Transverse colon (tissue), 4 donors: ENCODE measurements at regions not wholly inside any gene's neighbourhood (a gene's known extent, or its start where the extent isn't known, plus 50 kb on each side); places are given as distances from the start of the nearest gene placed in this dataset.

Source experiments
- DNase-seq: peaks from one replicate; pipeline ENCODE4 v3.0.0-alpha.2; 2019
- H3K27ac ChIP-seq, 4 donors: fragments of 200-600 bp; sonication (generic); 2 replicates each; pipeline ENCODE4 v1.5.1; 2016 to 2018; ENCODE audit warnings: inconsistent platforms in 4 of 4
- H3K27me3 ChIP-seq: fragments of 200-600 bp; sonication (generic); 2 replicates; pipeline ENCODE4 v1.5.1; 2017; ENCODE audit warnings: inconsistent platforms
- H3K36me3 ChIP-seq, 4 donors: fragments of 200-600 bp; sonication (generic); 2 replicates each; pipeline ENCODE4 v1.5.1; 2017 to 2019; ENCODE audit warnings: inconsistent platforms in 4 of 4
- H3K4me1 ChIP-seq, 4 donors: fragments of 200-600 bp; sonication (generic); 2 replicates each; pipeline ENCODE4 v1.5.1; 2017 to 2020; ENCODE audit warnings: inconsistent platforms in 4 of 4
- H3K4me3 ChIP-seq, 4 donors: fragments of 200-600 bp; sonication (generic); 1 replicate in 1 of 4; 2 replicates in 3 of 4; pipeline versions ENCODE4 v1.5.1 to v1.6.1; 2017 to 2019; ENCODE audit warnings: inconsistent platforms in 4 of 4
- H3K9me3 ChIP-seq, 2 donors: fragments of 200-600 bp; sonication (generic); 2 replicates each; pipeline ENCODE4 v1.5.1; 2017 to 2019; ENCODE audit warnings: inconsistent platforms in 2 of 2
- EP300 ChIP-seq: sonication (generic); formaldehyde crosslinking; IDR thresholded peaks from one replicate; pipeline ENCODE4 v1.6.1; 2017; ENCODE audit warnings: antibody characterized with exemption, low read depth
- POLR2A ChIP-seq: fragments of 450-650 bp; IDR thresholded peaks from one replicate; pipeline ENCODE4 v1.6.1; 2016; ENCODE audit warnings: antibody characterized with exemption, mild to moderate bottlenecking, moderate library complexity
- POLR2AphosphoS5 ChIP-seq, 3 donors: sonication (generic); formaldehyde crosslinking; IDR thresholded peaks; one replicate each; pipeline ENCODE4 v1.6.1; 2016; ENCODE audit warnings: antibody characterized with exemption in 3 of 3
- WGBS, 2 donors: methylation state at CpG; one replicate each; pipeline ENCODE4 v1.1.5; 2018; ENCODE audit warnings: low coverage in 1 of 2; 5-methylcytosine and 5-hydroxymethylcytosine counted together
- in situ Hi-C, 4 donors: fragments of 200-750 bp; cut with MboI; loops; one replicate each; pipeline versions ENCODE4 v1.15.0 to v1.15.1; 2017; ENCODE audit warnings: low sequenced_read_pairs in 3 of 4, low pct_ligation_motif_present in 1 of 4, low pct_unique_long_range_greater_than_20kb in 1 of 4
- intact Hi-C: fragments of 100-400 bp; cut with DNase I; formaldehyde crosslinking; loops from one replicate; pipeline ENCODE4 v1.15.1; 2023; ENCODE audit warnings: low total_unique reads
- TF ChIP-seq, protein P1 (sequence below), 5 experiments: fragments of 200-600 bp in 3 of 5; fragments of 450-650 bp in 2 of 5; sonication (generic) in 3 of 5; IDR thresholded peaks; 1 replicate in 2 of 5; 2 replicates in 3 of 5; pipeline ENCODE4 v1.5.1; 2016 to 2017; ENCODE audit warnings: antibody characterized with exemption in 5 of 5, inconsistent platforms in 3 of 5, mild to moderate bottlenecking in 2 of 5, moderate library complexity in 1 of 5

DNA sequence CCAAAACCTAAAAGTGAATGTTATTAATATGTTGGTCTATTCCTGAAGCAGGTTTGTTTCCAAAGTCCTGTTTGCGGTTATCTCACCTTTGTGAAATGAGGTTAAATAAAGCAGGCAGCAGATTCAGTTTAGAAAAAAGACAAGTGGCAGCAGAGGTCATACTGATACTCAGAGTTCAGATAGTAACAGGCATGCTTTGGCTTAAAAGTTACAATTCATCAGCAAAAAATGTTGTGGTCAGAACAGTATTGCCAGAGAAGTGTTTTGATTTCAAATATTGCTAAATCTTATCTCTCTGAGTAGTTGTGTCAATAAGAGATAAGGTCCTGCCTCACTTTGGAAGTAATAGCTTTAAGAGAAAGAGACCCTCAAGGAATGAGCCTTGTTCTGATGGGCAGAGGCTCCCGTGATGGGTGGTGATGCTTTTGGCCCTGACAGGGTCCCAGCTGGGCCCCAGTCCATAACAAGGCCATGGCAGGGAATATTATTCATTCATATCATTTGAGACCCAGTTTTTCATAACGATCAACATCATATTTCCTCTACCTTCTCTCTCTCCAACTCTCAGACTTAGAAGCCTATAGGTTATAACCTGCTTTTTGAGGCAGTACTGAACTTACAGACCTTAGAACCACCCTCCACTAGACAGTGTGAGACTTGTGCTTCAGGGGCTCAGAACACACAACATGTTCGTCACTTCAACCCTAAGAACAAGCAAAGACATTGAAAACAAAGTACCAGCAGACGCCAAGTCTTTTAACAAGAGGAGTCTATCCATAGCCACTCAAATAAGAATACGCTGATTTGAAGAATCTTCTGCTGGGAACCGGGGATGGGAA lies 58.5 kb upstream of the AHR start:
- in situ Hi-C loops = no loop called here
- Histone ChIP-seq H3K36me3 (no peaks in the 10 kb centered on the region), H3K4me3 (no peak overlapping the region), H3K27me3 (no peaks in the 10 kb centered on the region), H3K4me1 (peaks cover 0 to 4% (median 0%) of the 10 kb centered on the region in 4 donors), H3K9me3 (no peaks in the 10 kb centered on the region), H3K27ac (no peak overlapping the region)
- DNase-seq = no peak
- 75 to 78% methylated on average over 5 to 7 of the region's 7 CpGs for WGBS, 2 donors
- intact Hi-C loops = no loop called here
- no peak for TF ChIP-seq POLR2AphosphoS5 (IDR thresholded peaks at IDR 0.05)
- no peak for TF ChIP-seq POLR2A
- TF ChIP-seq EP300 = no peak
- TF ChIP-seq, protein P1, sequence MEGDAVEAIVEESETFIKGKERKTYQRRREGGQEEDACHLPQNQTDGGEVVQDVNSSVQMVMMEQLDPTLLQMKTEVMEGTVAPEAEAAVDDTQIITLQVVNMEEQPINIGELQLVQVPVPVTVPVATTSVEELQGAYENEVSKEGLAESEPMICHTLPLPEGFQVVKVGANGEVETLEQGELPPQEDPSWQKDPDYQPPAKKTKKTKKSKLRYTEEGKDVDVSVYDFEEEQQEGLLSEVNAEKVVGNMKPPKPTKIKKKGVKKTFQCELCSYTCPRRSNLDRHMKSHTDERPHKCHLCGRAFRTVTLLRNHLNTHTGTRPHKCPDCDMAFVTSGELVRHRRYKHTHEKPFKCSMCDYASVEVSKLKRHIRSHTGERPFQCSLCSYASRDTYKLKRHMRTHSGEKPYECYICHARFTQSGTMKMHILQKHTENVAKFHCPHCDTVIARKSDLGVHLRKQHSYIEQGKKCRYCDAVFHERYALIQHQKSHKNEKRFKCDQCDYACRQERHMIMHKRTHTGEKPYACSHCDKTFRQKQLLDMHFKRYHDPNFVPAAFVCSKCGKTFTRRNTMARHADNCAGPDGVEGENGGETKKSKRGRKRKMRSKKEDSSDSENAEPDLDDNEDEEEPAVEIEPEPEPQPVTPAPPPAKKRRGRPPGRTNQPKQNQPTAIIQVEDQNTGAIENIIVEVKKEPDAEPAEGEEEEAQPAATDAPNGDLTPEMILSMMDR (IDR thresholded peaks at IDR 0.05) = no peak

DNA sequence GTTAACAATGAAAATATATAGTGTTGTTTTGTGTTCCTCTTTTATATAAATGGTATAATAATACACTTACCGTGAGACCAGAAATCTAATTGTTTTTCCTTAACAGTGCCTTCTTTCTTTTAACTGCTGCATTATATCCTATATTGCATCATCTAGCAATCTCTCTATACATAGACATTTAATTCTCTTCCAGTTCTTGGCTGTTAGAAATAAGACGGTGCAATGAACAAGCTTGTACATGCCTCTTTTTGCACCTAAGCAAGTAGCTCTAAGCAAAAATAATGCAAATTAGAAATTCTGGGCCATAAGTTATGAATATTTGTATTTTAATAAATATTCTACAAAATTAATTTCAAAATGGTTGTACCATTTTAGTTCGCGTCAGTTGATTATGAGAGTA lies 55.9 kb upstream of the AHR start:
- Histone ChIP-seq H3K4me1 (no peaks in the 10 kb centered on the region), H3K36me3 (no peaks in the 10 kb centered on the region), H3K9me3 (no peaks in the 10 kb centered on the region), H3K27ac (no peak overlapping the region), H3K4me3 (no peak overlapping the region), H3K27me3 (no peaks in the 10 kb centered on the region)
- no peak for DNase-seq
- intact Hi-C loops (no loop called here), in situ Hi-C loops (no loop called here)
- 95 to 97% methylated on average over 4 of the region's 4 CpGs for WGBS, 2 donors
- TF ChIP-seq, protein P1 (IDR thresholded peaks at IDR 0.05) = no peak
- no peak for TF ChIP-seq POLR2A
- TF ChIP-seq POLR2AphosphoS5 (IDR thresholded peaks at IDR 0.05) = no peak
- no peak for TF ChIP-seq EP300

DNA sequence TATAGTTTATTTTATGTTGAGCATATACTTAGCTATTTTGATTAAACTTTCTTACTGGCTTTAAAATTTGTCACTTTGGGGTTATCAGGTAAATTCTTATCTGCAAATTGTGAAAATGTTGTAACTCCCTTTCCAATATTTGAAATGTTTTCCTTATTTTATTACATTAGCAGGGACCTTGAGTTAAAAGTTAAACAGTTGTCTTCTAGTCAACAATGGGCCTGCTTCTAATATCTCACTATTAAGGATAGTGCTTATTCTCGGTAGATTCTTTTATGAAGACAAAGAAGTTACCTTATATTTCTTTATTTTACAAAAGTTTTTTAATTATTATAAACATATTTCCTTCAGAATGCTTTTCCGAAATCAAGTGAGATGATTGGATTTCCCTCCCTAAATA lies 53.7 kb upstream of the AHR start:
- no peaks in the 10 kb centered on the region for H3K27me3 ChIP-seq
- no peaks in the 10 kb centered on the region for H3K4me1 ChIP-seq
- in situ Hi-C loops (no loop called here), intact Hi-C loops (no loop called here)
- WGBS, 2 donors = 96 to 97% methylated on average over 2 of the region's 2 CpGs
- H3K27ac ChIP-seq = no peak overlapping the region
- H3K36me3 ChIP-seq = no peaks in the 10 kb centered on the region
- H3K4me3 ChIP-seq = no peak overlapping the region
- H3K9me3 ChIP-seq = no peaks in the 10 kb centered on the region
- DNase-seq = no peak
- TF ChIP-seq EP300 (no peak), POLR2A (no peak), POLR2AphosphoS5 (IDR thresholded peaks at IDR 0.05) (no peak)
- TF ChIP-seq, protein P1 (IDR thresholded peaks at IDR 0.05) = no peak

DNA sequence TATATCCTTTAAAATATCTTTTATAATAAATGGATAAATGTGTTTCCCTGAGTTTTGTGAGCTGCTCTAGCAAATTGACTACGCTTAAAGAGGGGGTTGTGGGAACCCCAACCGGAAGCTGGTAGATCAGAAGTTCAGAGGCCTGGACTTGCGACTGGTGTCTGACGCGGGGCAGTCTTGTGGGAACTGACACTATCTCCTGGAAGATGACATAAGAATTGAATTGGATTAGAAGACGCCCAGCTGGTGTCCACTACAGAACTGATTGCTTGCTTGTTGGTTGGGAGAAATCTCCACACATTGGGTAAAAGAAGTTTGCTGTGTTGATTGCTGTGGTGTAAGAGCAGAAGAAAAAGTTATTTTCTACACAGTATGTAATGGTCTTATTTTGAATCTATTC lies 51.1 kb upstream of the AHR start:
- H3K4me3 ChIP-seq = no peak overlapping the region
- TF ChIP-seq, protein P1 (IDR thresholded peaks at IDR 0.05) = no peak
- H3K4me1 ChIP-seq = no peaks in the 10 kb centered on the region
- no peak overlapping the region for H3K27ac ChIP-seq
- no peaks in the 10 kb centered on the region for H3K9me3 ChIP-seq
- H3K27me3 ChIP-seq = no peaks in the 10 kb centered on the region
- intact Hi-C loops = no loop called here
- DNase-seq = no peak
- in situ Hi-C loops = no loop called here
- WGBS, 2 donors = 87 to 95% methylated on average over 6 of the region's 6 CpGs
- H3K36me3 ChIP-seq = no peaks in the 10 kb centered on the region
